ENCODE measurements at regions not wholly inside any gene's neighbourhood (a gene's known extent, or its start where the extent isn't known, plus 50 kb on each side); places are given as distances from the start of the nearest gene placed in this dataset.

- TF ChIP-seq EZH2 (IDR thresholded peaks at IDR 0.05; ENCODE audit: low read length) = no peak
- TF ChIP-seq CTCF (optimal IDR thresholded peaks at IDR 0.05 in 1 of 3, IDR thresholded peaks at IDR 0.05 in 1 of 3, conservative IDR thresholded peaks at IDR 0.05 in 1 of 3; ENCODE audit: extremely low read depth in 1 of 3, insufficient read depth in 2 of 3, low read length in 3 of 3) = no peak
Measured at GRCh38 chr6:155709262-155709661, 253.6 kb upstream of the NOX3 start.

GRCh38 chr6:155708100-155708499 is 252.5 kb upstream of the NOX3 start:
- Histone ChIP-seq H3K27ac (ENCODE audit: control insufficient read depth, insufficient read depth, low read length) (no peak overlapping the region), H3K9ac (ENCODE audit: control insufficient read depth, extremely low read depth, insufficient read depth, low read length) (no peak overlapping the region), H3K27me3 (ENCODE audit: control insufficient read depth, extremely low read depth, insufficient read depth, low read length) (no peaks in the 10 kb centered on the region), H3K4me2 (ENCODE audit: control insufficient read depth, extremely low read depth, insufficient read depth, low read depth, low read length) (no peak overlapping the region), H3K9me1 (ENCODE audit: control insufficient read depth, extremely low read depth, insufficient read depth, low read length) (no peaks in the 10 kb centered on the region), H3K4me3 (ENCODE audit: control insufficient read depth in 2 of 3, extremely low read depth in 1 of 3, insufficient read depth in 2 of 3, low read depth in 1 of 3, low read length in 3 of 3) (no peak overlapping the region), H3K79me2 (ENCODE audit: control insufficient read depth, insufficient read depth, low read length) (no peaks in the 10 kb centered on the region), H3K36me3 (ENCODE audit: control insufficient read depth in 2 of 2, extremely low read depth in 1 of 2, insufficient read depth in 2 of 2, low read length in 2 of 2) (no peaks in the 10 kb centered on the region), H3K9me3 (ENCODE audit: control insufficient read depth, low read depth, low read length) (no peaks in the 10 kb centered on the region), H3K4me1 (ENCODE audit: control insufficient read depth, extremely low read depth, insufficient read depth, low read length) (no peaks in the 10 kb centered on the region), H4K20me1 (ENCODE audit: control insufficient read depth, extremely low read depth, insufficient read depth, low read length) (no peaks in the 10 kb centered on the region), H2AFZ (ENCODE audit: control insufficient read depth, low read length) (no peak overlapping the region)
- DNase-seq (ENCODE audit: low read depth, low spot score) (no peak), FAIRE-seq (no peak)
- TF ChIP-seq CTCF (optimal IDR thresholded peaks at IDR 0.05 in 1 of 3, IDR thresholded peaks at IDR 0.05 in 1 of 3, conservative IDR thresholded peaks at IDR 0.05 in 1 of 3; ENCODE audit: extremely low read depth in 1 of 3, insufficient read depth in 2 of 3, low read length in 3 of 3) (no peak), EZH2 (IDR thresholded peaks at IDR 0.05; ENCODE audit: low read length) (no peak)
- dilution Hi-C loops (cut with MboI; ENCODE audit: extremely low pct_ligation_motif_present, low sequenced_read_pairs) = no loop called here

More at GRCh38 chr6:155709262-155709661, 253.6 kb upstream of the NOX3 start:
- FAIRE-seq (no peak), DNase-seq (ENCODE audit: low read depth, low spot score) (no peak)
- Histone ChIP-seq H3K79me2 (ENCODE audit: control insufficient read depth, insufficient read depth, low read length) (no peaks in the 10 kb centered on the region), H3K9me3 (ENCODE audit: control insufficient read depth, low read depth, low read length) (no peaks in the 10 kb centered on the region), H3K4me1 (ENCODE audit: control insufficient read depth, extremely low read depth, insufficient read depth, low read length) (no peaks in the 10 kb centered on the region), H4K20me1 (ENCODE audit: control insufficient read depth, extremely low read depth, insufficient read depth, low read length) (no peaks in the 10 kb centered on the region), H3K4me3 (ENCODE audit: control insufficient read depth in 2 of 3, extremely low read depth in 1 of 3, insufficient read depth in 2 of 3, low read depth in 1 of 3, low read length in 3 of 3) (no peak overlapping the region), H3K27me3 (ENCODE audit: control insufficient read depth, extremely low read depth, insufficient read depth, low read length) (no peaks in the 10 kb centered on the region), H3K9me1 (ENCODE audit: control insufficient read depth, extremely low read depth, insufficient read depth, low read length) (no peaks in the 10 kb centered on the region), H3K4me2 (ENCODE audit: control insufficient read depth, extremely low read depth, insufficient read depth, low read depth, low read length) (no peak overlapping the region), H3K9ac (ENCODE audit: control insufficient read depth, extremely low read depth, insufficient read depth, low read length) (no peak overlapping the region), H3K27ac (ENCODE audit: control insufficient read depth, insufficient read depth, low read length) (no peak overlapping the region), H3K36me3 (ENCODE audit: control insufficient read depth in 2 of 2, extremely low read depth in 1 of 2, insufficient read depth in 2 of 2, low read length in 2 of 2) (no peaks in the 10 kb centered on the region), H2AFZ (ENCODE audit: control insufficient read depth, low read length) (no peak overlapping the region)
- dilution Hi-C loops (cut with MboI; ENCODE audit: extremely low pct_ligation_motif_present, low sequenced_read_pairs) = no loop called here

Data from keratinocyte (primary cell).